Body of pancreas (tissue), 4 donors: ENCODE measurements at regions not wholly inside any gene's neighbourhood (a gene's known extent, or its start where the extent isn't known, plus 50 kb on each side); places are given as distances from the start of the nearest gene placed in this dataset.
A peak's percentile ranks its signal among the peaks of the same experiment; 100 is the strongest.

Experiments used
- ATAC-seq: fragments of 150-250 bp; one replicate; pipeline ENCODE4 v1.9.1; 2016
- DNase-seq, 4 donors: peaks; one replicate each; pipeline ENCODE4 v3.0.0-alpha.2; 2019
- H3K27ac ChIP-seq, 4 donors: fragments of 200-600 bp; sonication (generic); 1 replicate in 3 of 4; 2 replicates in 1 of 4; pipeline versions ENCODE4 v1.5.1 to v1.6.1; 2016 to 2019; ENCODE audit warnings: mild to moderate bottlenecking in 1 of 4, mixed read lengths in 1 of 4, moderate library complexity in 1 of 4
- H3K27me3 ChIP-seq, 2 donors: fragments of 200-600 bp; sonication (generic); one replicate each; pipeline ENCODE4 v1.6.0; 2016; ENCODE audit warnings: mild to moderate bottlenecking in 1 of 2
- H3K36me3 ChIP-seq, 2 donors: fragments of 200-600 bp; sonication (generic); replicated peaks in 1 of 2; 2 replicates each; pipeline ENCODE4 v1.5.1; 2016; ENCODE audit warnings: low read depth in 2 of 2; ENCODE audit not compliant: insufficient read depth in 1 of 2
- H3K4me1 ChIP-seq: fragments of 200-600 bp; sonication (generic); one replicate; pipeline ENCODE4 v1.6.0; 2016
- H3K4me3 ChIP-seq, 2 donors: fragments of 200-600 bp; sonication (generic); 1 replicate in 1 of 2; 2 replicates in 1 of 2; pipeline ENCODE4 v1.5.1; 2016 to 2019
- H3K9me3 ChIP-seq, 3 donors: fragments of 200-600 bp; sonication (generic); 1 replicate in 2 of 3; 2 replicates in 1 of 3; pipeline ENCODE4 v1.5.1; 2016
- POLR2A ChIP-seq, 3 donors: fragments of 450-650 bp; IDR thresholded peaks; one replicate each; pipeline ENCODE4 v1.6.1; 2016; ENCODE audit warnings: antibody characterized with exemption in 3 of 3, mild to moderate bottlenecking in 2 of 3
- WGBS, 2 donors: methylation state at CpG; one replicate each; pipeline ENCODE4 v1.1.5; 2017; 5-methylcytosine and 5-hydroxymethylcytosine counted together
- intact Hi-C: fragments of 100-400 bp; cut with DNase I; formaldehyde crosslinking; loops from one replicate; pipeline ENCODE4 v1.15.1; 2023
- TF ChIP-seq, protein P1 (sequence below), 7 experiments: fragments of 450-650 bp in 4 of 7; fragments of 200-600 bp in 3 of 7; sonication (generic) in 3 of 7; IDR thresholded peaks; one replicate each; pipeline ENCODE4 v1.5.1; 2016 to 2019; ENCODE audit warnings: antibody characterized with exemption in 7 of 7

DNA sequence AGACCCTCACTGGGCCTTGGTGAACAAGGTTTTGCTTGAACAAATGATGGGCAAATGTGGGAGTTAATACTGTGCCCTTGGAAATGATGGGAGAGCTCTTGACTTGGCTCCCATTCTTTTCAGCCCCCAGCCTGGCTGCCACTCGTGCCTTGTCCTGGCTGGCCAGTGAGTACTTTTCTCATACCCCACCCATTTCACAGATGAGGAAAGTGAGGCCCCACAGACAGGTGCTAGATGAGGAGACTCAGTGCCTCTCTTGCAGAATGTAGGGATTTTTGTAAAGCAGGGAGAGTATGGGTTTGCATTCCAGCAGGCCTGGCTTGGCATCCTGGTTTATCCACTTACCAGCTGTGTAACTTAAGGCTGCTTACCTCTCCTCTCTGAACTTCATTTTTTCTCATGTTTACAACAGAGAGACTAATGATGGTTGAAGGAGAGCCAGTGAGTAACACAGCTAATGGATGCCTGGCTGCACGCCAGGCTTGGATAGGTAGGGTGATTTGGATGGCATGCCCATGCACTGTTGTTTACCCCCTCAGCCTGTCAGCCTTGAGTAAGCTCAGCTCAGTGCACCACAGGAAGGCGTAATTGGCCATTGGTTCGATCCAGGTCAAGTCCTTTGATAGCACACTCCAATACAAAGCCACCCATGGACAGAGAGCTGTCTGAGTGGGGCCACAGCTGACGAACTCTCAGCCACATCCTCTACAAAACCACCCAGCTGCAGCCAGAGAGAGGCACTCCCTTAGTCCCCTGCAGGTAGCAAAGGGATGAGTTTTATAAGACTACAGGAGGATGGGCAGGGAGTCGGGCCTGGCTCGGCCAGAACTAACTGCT lies 436.8 kb downstream of the RPS24 start:
- no peaks in the 10 kb centered on the region for H3K9me3 ChIP-seq
- WGBS, 2 donors: 68 to 74% methylated on average over 7 of the region's 7 CpGs
- no peaks in the 10 kb centered on the region for H3K36me3 ChIP-seq
- no peak overlapping the region for H3K4me3 ChIP-seq
- peak in 2 of 4 donors; percentile 27 to 32 for DNase-seq
- no peaks in the 10 kb centered on the region for H3K4me1 ChIP-seq
- no peak for ATAC-seq
- intact Hi-C loops: no loop called here
- H3K27ac ChIP-seq: no peak overlapping the region
- H3K27me3 ChIP-seq: no peaks in the 10 kb centered on the region
- TF ChIP-seq, protein P1, sequence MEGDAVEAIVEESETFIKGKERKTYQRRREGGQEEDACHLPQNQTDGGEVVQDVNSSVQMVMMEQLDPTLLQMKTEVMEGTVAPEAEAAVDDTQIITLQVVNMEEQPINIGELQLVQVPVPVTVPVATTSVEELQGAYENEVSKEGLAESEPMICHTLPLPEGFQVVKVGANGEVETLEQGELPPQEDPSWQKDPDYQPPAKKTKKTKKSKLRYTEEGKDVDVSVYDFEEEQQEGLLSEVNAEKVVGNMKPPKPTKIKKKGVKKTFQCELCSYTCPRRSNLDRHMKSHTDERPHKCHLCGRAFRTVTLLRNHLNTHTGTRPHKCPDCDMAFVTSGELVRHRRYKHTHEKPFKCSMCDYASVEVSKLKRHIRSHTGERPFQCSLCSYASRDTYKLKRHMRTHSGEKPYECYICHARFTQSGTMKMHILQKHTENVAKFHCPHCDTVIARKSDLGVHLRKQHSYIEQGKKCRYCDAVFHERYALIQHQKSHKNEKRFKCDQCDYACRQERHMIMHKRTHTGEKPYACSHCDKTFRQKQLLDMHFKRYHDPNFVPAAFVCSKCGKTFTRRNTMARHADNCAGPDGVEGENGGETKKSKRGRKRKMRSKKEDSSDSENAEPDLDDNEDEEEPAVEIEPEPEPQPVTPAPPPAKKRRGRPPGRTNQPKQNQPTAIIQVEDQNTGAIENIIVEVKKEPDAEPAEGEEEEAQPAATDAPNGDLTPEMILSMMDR (IDR thresholded peaks at IDR 0.05): no peak
- no peak for TF ChIP-seq POLR2A (IDR thresholded peaks at IDR 0.05)

DNA sequence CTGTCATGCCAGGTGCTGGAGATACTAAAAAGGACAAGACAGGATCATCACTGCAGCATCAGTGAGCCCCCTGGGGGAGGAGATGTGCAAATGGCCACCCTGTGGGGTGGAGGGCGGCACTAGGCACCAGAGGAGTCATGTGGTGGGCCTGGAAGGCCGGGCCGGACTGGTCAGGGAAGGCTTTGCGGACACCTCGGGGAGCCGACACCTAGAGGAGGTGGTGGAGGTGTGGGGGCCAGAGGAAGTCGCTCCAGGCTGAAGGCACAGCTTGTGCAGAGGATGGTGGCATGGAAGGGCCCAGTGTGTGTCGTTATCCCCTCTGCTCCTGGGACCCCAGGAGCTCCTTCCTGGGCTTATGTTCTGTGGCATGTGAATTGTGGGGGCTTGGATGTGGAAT lies 437.7 kb downstream of the RPS24 start:
- 85 to 91% methylated on average over 7 of the region's 8 CpGs for WGBS, 2 donors
- no peaks in the 10 kb centered on the region for H3K4me1 ChIP-seq
- no peaks in the 10 kb centered on the region for H3K27me3 ChIP-seq
- H3K9me3 ChIP-seq: no peaks in the 10 kb centered on the region
- no peak for ATAC-seq
- no peak overlapping the region for H3K27ac ChIP-seq
- TF ChIP-seq POLR2A (IDR thresholded peaks at IDR 0.05): no peak
- TF ChIP-seq, protein P1 (IDR thresholded peaks at IDR 0.05): no peak
- no peak for DNase-seq
- intact Hi-C loops: no loop called here
- no peak overlapping the region for H3K4me3 ChIP-seq
- H3K36me3 ChIP-seq: no peaks in the 10 kb centered on the region

DNA sequence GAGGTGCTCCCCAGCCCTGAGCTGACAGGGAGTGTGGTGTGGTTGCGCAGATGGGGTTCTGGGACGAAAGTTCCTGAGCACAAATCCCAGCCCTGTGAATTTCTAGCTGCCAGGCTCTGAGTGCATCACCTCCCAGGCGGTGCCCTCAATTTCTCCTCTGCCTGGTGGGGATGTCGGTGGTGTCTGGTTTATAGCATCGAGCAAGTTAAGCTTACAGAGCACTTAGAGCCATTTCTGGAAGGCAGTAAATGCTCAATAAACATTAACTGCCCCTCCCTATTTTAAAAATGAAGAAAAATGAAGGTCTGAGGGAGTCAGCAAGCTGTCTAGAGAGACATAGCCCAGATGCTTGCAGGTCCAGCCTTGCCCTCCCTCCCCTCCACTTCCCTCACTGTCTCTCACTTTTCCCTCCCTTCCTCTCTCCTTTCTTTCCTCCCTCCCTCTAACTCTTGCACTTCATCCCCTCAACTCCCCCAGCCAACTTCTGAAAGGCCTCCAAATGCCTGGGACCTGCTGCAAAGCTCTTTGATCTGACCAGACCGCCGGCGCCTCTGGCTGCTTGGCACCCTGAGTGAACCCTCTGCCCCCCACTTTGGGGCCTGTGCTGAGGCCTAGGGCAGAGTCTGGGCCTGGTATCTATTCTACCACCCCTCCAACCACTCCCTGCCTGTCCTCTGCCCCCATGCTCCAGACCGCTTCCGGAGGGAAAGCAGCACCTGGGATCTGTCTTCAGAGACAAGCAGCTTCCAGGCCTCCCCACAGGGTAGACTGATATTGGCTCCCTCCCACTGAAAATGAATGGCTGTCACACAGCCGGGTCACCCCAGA lies 438.3 kb downstream of the RPS24 start:
- ATAC-seq (no peak), DNase-seq (no peak)
- H3K27me3 ChIP-seq: no peaks in the 10 kb centered on the region
- TF ChIP-seq, protein P1 (IDR thresholded peaks at IDR 0.05): no peak
- TF ChIP-seq POLR2A (IDR thresholded peaks at IDR 0.05): no peak
- H3K4me3 ChIP-seq: no peak overlapping the region
- 84 to 87% methylated on average over 10 to 11 of the region's 11 CpGs for WGBS, 2 donors
- H3K36me3 ChIP-seq: no peaks in the 10 kb centered on the region
- no peaks in the 10 kb centered on the region for H3K9me3 ChIP-seq
- intact Hi-C loops: no loop called here
- no peak overlapping the region for H3K27ac ChIP-seq
- H3K4me1 ChIP-seq: no peaks in the 10 kb centered on the region

DNA sequence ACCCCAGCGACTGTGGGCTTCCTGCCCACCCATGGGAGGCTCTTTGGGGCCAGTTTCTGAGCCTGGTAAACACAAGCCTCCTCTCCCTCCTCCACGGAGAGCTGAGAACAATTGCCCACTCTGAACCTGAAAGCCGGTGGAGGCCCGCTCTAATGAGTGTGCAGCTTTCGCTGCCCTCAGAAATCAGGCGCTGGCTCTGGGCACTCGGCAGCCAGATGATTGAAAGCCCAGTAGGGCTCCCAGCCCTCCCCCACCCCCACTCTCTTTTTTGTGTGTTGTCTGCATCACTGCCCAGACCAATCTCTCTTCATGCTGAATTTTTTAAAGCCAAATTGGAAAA lies 438.9 kb downstream of the RPS24 start:
- Histone ChIP-seq H3K4me1 (no peaks in the 10 kb centered on the region), H3K27ac (no peak overlapping the region), H3K9me3 (no peaks in the 10 kb centered on the region), H3K36me3 (no peaks in the 10 kb centered on the region), H3K27me3 (no peaks in the 10 kb centered on the region), H3K4me3 (no peak overlapping the region)
- DNase-seq (no peak), ATAC-seq (no peak)
- WGBS, 2 donors: 71 to 75% methylated on average over 4 to 7 of the region's 7 CpGs
- intact Hi-C loops: no loop called here
- TF ChIP-seq POLR2A (IDR thresholded peaks at IDR 0.05): no peak
- TF ChIP-seq, protein P1 (IDR thresholded peaks at IDR 0.05): no peak
